ENCODE measurements at regions not wholly inside any gene's neighbourhood (a gene's known extent, or its start where the extent isn't known, plus 50 kb on each side); places are given as distances from the start of the nearest gene placed in this dataset.

DNA sequence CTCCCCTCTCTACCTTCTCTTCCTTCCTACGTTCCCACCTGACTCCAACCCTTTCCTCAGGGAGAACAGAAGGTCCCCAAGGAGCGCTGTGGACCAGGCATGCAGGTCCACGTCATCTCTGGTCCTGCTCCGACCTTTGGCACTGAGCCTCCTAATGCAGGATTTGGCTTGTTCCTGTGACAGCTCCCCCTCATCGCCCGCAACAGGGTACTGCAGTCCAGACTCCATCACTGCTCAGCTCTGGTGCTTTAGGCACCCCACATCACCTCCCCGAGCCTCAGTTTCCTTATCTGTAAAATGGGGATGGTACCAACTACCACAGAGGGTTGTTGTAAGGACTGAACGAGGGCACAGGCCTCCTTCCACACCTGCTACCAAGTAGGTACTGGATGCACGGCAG is 54.6 kb downstream of the FHIP2A start:
- Histone ChIP-seq H3K36me3 (ENCODE audit: insufficient read depth, low read length) (no peaks in the 10 kb centered on the region), H3K9me3 (ENCODE audit: low read length) (no peaks in the 10 kb centered on the region), H3K4me2 (ENCODE audit: low read length) (no peak overlapping the region), H3K9me2 (ENCODE audit: insufficient read depth, low read length) (no peaks in the 10 kb centered on the region), H3K27ac (ENCODE audit: low read depth, low read length, poor library complexity, severe bottlenecking) (no peak overlapping the region), H3K4me1 (ENCODE audit: insufficient read depth, low read length, poor library complexity, severe bottlenecking) (no peaks in the 10 kb centered on the region), H3K4me3 (ENCODE audit: low read depth, low read length, poor library complexity, severe bottlenecking) (no peak overlapping the region), H3K79me2 (ENCODE audit: insufficient read depth, low read depth, low read length) (no peaks in the 10 kb centered on the region), H4K20me1 (ENCODE audit: insufficient read depth, low read length) (no peaks in the 10 kb centered on the region), H2AFZ (ENCODE audit: low read length) (no peak overlapping the region)
- TF ChIP-seq EZH2phosphoT487 (IDR thresholded peaks at IDR 0.05; ENCODE audit: borderline replicate concordance, low read depth, low read length): no peak
- no peak for TF ChIP-seq CTCF (conservative IDR thresholded peaks at IDR 0.05; ENCODE audit: low read length)
- ChIA-PET CTCF (ENCODE audit: unreplicated experiment) (no interaction called here), POLR2A (no interaction called here)
- BruUV-seq (replicated peaks): no TSS peak
- intact Hi-C loops (cut with micrococcal nuclease; ENCODE audit: unreplicated experiment): loop anchor here (2.0 to 10.0 kb wide), 4 partner anchors 54 to 541 kb away; partner anchors contain the start of gene FHIP2A
- no peak for DNase-seq (ENCODE audit: low spot score)

GRCh38 chr10:114876602-114877300 is 55.2 kb downstream of the FHIP2A start:
- TF ChIP-seq CTCF (conservative IDR thresholded peaks at IDR 0.05; ENCODE audit: low read length) (peak; percentile 77), EZH2phosphoT487 (IDR thresholded peaks at IDR 0.05; ENCODE audit: borderline replicate concordance, low read depth, low read length) (no peak)
- Histone ChIP-seq H3K4me2 (ENCODE audit: low read length) (no peak overlapping the region), H3K36me3 (ENCODE audit: insufficient read depth, low read length) (no peaks in the 10 kb centered on the region), H3K4me3 (ENCODE audit: low read depth, low read length, poor library complexity, severe bottlenecking) (no peak overlapping the region), H3K27ac (ENCODE audit: low read depth, low read length, poor library complexity, severe bottlenecking) (no peak overlapping the region), H4K20me1 (ENCODE audit: insufficient read depth, low read length) (no peaks in the 10 kb centered on the region), H3K4me1 (ENCODE audit: insufficient read depth, low read length, poor library complexity, severe bottlenecking) (no peaks in the 10 kb centered on the region), H2AFZ (ENCODE audit: low read length) (no peak overlapping the region), H3K79me2 (ENCODE audit: insufficient read depth, low read depth, low read length) (no peaks in the 10 kb centered on the region), H3K9me3 (ENCODE audit: low read length) (no peaks in the 10 kb centered on the region), H3K9me2 (ENCODE audit: insufficient read depth, low read length) (no peaks in the 10 kb centered on the region)
- peak; percentile 61 for DNase-seq (ENCODE audit: low spot score)
- POLR2A ChIA-PET: interaction anchor here (1.2 to 2.2 kb wide), 2 partner anchors 21 to 24 kb away, joined by 4 to 8 read pairs; no protein-coding TSS in a partner anchor
- intact Hi-C loops (cut with micrococcal nuclease; ENCODE audit: unreplicated experiment): loop anchor here (2.0 to 10.0 kb wide), 4 partner anchors 54 to 541 kb away; partner anchors contain the start of gene FHIP2A
- no TSS peak for BruUV-seq (replicated peaks)
- CTCF ChIA-PET (ENCODE audit: unreplicated experiment): no interaction called here

GRCh38 chr10:114877301-114877644 is 55.7 kb downstream of the FHIP2A start:
- no peaks in the 10 kb centered on the region for H3K4me1 ChIP-seq (ENCODE audit: insufficient read depth, low read length, poor library complexity, severe bottlenecking)
- ChIA-PET CTCF (ENCODE audit: unreplicated experiment) (no interaction called here), POLR2A (interaction anchor here (0.6 to 2.2 kb wide), 4 partner anchors 9 to 638 kb away, joined by 3 to 8 read pairs (median 4); partner anchors contain the start of gene VWA2)
- no peak overlapping the region for H3K4me3 ChIP-seq (ENCODE audit: low read depth, low read length, poor library complexity, severe bottlenecking)
- intact Hi-C loops (cut with micrococcal nuclease; ENCODE audit: unreplicated experiment): loop anchor here (2.0 to 10.0 kb wide), 4 partner anchors 55 to 540 kb away; partner anchors contain the start of gene FHIP2A
- no peak overlapping the region for H3K27ac ChIP-seq (ENCODE audit: low read depth, low read length, poor library complexity, severe bottlenecking)
- no TSS peak for BruUV-seq (replicated peaks)
- no peaks in the 10 kb centered on the region for H4K20me1 ChIP-seq (ENCODE audit: insufficient read depth, low read length)
- DNase-seq (ENCODE audit: low spot score): no peak
- H3K36me3 ChIP-seq (ENCODE audit: insufficient read depth, low read length): no peaks in the 10 kb centered on the region
- no peaks in the 10 kb centered on the region for H3K9me2 ChIP-seq (ENCODE audit: insufficient read depth, low read length)
- H2AFZ ChIP-seq (ENCODE audit: low read length): no peak overlapping the region
- TF ChIP-seq CTCF (conservative IDR thresholded peaks at IDR 0.05; ENCODE audit: low read length): peak; percentile 52; the same call in 1 of the 2 replicates
- no peak for TF ChIP-seq EZH2phosphoT487 (IDR thresholded peaks at IDR 0.05; ENCODE audit: borderline replicate concordance, low read depth, low read length)
- H3K79me2 ChIP-seq (ENCODE audit: insufficient read depth, low read depth, low read length): no peaks in the 10 kb centered on the region
- no peaks in the 10 kb centered on the region for H3K9me3 ChIP-seq (ENCODE audit: low read length)
- H3K4me2 ChIP-seq (ENCODE audit: low read length): no peak overlapping the region
